ENCODE measurements at regions not wholly inside any gene's neighbourhood (a gene's known extent, or its start where the extent isn't known, plus 50 kb on each side); places are given as distances from the start of the nearest gene placed in this dataset.

- H3K9me3 ChIP-seq, result no peaks in the 10 kb centered on the region
- no peak for TF ChIP-seq CTCF (IDR thresholded peaks at IDR 0.05)
- no peaks in the 10 kb centered on the region for H3K27me3 ChIP-seq
- DNase-seq (no peak), ATAC-seq (no peak)
- intact Hi-C loops (cut with DNase I), result no loop called here
- no peak overlapping the region for H3K27ac ChIP-seq
- H3K36me3 ChIP-seq, result no peaks in the 10 kb centered on the region
- no peaks in the 10 kb centered on the region for H3K4me1 ChIP-seq
- no peak overlapping the region for H3K4me3 ChIP-seq
Observed at GRCh38 chrX:22376369-22376768, 103.7 kb downstream of the CBLL2 start.

GRCh38 chrX:22378296-22378695 lies 105.6 kb downstream of the CBLL2 start:
- Histone ChIP-seq H3K36me3 (no peaks in the 10 kb centered on the region), H3K27ac (no peak overlapping the region), H3K4me1 (no peaks in the 10 kb centered on the region), H3K9me3 (no peaks in the 10 kb centered on the region), H3K27me3 (no peaks in the 10 kb centered on the region), H3K4me3 (no peak overlapping the region)
- intact Hi-C loops (cut with DNase I), result no loop called here
- DNase-seq (no peak), ATAC-seq (no peak)
- no peak for TF ChIP-seq CTCF (IDR thresholded peaks at IDR 0.05)

- Histone ChIP-seq H3K4me3 (no peak overlapping the region), H3K27me3 (no peaks in the 10 kb centered on the region), H3K27ac (no peak overlapping the region), H3K4me1 (no peaks in the 10 kb centered on the region), H3K9me3 (no peaks in the 10 kb centered on the region), H3K36me3 (no peaks in the 10 kb centered on the region)
- DNase-seq, result no peak
- intact Hi-C loops (cut with DNase I), result no loop called here
- no peak for ATAC-seq
- TF ChIP-seq CTCF (IDR thresholded peaks at IDR 0.05), result no peak
Observed at GRCh38 chrX:22383988-22384387, 111.3 kb downstream of the CBLL2 start.

- H3K27me3 ChIP-seq, result no peaks in the 10 kb centered on the region
- intact Hi-C loops (cut with DNase I), result no loop called here
- no peaks in the 10 kb centered on the region for H3K9me3 ChIP-seq
- H3K27ac ChIP-seq, result no peak overlapping the region
- no peaks in the 10 kb centered on the region for H3K4me1 ChIP-seq
- no peak for DNase-seq
- no peak for TF ChIP-seq CTCF (IDR thresholded peaks at IDR 0.05)
- H3K4me3 ChIP-seq, result no peak overlapping the region
- H3K36me3 ChIP-seq, result no peaks in the 10 kb centered on the region
- ATAC-seq, result no peak
Observed at GRCh38 chrX:22389556-22390179, 117.0 kb downstream of the CBLL2 start.

GRCh38 chrX:22392133-22392948 lies 119.6 kb downstream of the CBLL2 start:
- DNase-seq (no peak), ATAC-seq (no peak)
- TF ChIP-seq CTCF (IDR thresholded peaks at IDR 0.05), result no peak
- H3K4me3 ChIP-seq, result no peak overlapping the region
- no peaks in the 10 kb centered on the region for H3K36me3 ChIP-seq
- no peak overlapping the region for H3K27ac ChIP-seq
- no peaks in the 10 kb centered on the region for H3K4me1 ChIP-seq
- intact Hi-C loops (cut with DNase I), result no loop called here
- H3K9me3 ChIP-seq, result no peaks in the 10 kb centered on the region
- H3K27me3 ChIP-seq, result no peaks in the 10 kb centered on the region

Data from upper lobe of right lung (tissue), 1 donor.